SIG-M5 (cell line): ENCODE measurements at regions not wholly inside any gene's neighbourhood (a gene's known extent, or its start where the extent isn't known, plus 50 kb on each side); places are given as distances from the start of the nearest gene placed in this dataset.

ENCODE experiments used
- DNase-seq: peaks from one replicate; lab custom pipeline; 2025; lab: John Stamatoyannopoulos, UW

- DNase-seq: no peak
Observed at GRCh38 chr6:43982084-43982625, 145.1 kb downstream of the MRPL14 start.

DNA sequence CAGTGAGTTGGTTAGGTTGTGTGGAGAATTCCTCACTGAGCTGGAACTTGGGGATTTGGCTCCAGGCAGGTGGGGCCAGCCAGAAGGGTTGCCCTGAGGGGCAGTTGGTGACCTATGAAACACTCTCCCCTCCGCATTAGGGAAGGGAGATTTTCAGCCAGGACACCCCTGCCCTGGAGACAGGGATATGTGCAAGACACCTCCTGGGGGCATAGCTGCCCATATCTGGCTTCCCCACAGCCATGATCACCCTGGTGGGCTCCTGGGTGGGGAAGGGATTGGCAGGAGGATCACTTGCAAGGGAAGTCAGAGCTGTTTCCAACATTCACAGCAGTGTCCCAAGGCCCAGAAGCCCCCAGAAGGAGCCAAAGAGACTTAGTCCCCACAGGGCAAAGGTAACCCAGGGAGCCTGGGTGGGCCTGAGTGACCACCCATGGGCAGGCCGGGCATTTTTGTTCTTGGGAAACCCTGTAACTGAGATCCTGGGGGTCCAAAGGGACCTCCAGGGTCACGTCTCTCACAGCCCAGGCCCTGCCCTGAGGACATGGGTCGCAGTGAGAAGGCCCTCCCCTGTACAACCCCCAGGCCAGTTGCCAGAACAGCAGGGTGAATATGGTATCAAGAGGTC, 145.8 kb downstream of the MRPL14 start:
- DNase-seq: no peak

DNA sequence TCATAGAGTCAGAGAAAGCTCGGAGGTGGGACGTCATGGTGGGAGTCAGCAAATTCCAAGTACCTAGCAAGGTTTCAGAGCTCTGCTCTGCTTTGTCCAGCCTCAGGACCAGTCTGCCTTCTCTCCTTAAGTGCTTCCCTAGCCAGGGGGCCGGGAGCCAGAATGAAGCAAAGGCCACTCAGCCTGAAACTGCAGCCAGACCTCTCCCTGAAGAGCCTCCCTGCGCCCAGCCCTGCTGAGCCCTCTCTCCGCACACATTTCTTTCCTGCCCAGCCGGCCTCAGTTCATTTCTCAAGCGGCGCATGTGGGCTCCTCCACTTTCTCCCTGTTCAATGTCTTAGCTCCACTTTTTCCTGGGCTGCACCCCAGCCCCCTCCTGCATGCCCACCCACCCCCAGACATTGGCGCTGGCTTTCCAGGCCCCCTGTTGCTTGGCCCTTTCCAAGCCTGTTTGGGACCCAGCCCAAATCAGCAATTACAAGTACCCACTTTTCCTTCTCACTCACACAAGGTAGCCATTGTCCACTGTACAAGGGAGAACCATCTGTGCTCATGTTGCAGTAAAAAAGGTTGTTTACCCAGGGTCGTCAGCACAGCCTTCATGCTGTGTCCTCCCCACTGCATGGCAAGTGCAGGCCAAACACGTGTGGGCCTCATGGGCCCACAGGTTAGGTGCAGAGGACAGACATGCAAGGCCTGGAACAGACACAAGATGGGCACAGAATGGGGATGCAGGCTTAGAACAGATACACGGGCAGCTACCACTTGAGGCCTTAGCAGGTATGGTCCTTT, 147.1 kb downstream of the MRPL14 start:
- no peak for DNase-seq

GRCh38 chr6:43979525-43979924, 147.7 kb downstream of the MRPL14 start:
- DNase-seq: no peak

DNA sequence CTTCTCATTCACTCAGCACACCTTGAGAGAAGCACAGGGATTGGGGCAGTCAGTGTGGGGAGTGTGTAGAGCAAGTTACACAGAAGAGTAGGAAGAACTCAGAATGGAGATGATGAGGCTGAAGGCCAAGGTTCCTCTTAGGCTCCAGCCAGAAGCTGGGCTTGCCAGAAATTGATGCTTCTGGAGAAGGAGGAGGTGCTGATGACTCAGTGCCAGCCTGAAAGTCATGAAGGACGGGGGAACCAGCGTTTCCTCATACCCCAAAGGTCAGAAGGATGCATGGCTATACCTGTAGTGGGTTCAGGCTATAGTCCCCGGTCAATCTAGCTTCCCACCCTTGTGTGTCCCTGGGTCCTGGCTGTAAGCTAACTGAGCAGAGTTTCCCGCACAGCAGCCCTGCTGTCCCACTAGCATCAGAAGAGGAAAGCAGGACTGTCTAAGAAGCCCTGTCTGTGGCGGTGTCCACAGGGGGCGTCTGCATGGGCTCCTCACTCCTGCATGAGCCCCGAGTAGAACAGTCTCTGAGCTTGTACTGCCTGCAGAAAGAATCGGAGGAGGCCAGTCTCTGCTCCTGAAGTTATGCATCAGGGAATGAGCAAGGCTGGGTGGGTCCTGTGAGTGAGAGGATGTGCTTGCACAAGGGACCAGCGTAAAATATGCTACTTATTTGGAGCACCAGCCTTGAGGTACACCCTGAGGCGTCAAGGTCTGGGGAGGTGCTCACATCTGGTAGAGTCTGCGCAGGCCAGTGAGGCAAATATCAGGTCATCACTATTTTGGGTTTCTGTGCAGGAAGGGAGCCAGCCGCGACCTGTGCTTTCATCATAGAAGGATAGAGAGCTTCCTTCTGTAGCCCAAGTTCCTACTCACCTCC, 148.5 kb downstream of the MRPL14 start:
- no peak for DNase-seq

- peak; percentile 7 for DNase-seq
Observed at GRCh38 chr6:43977404-43978111, 149.7 kb downstream of the MRPL14 start.

GRCh38 chr6:43976706-43977403, 150.4 kb downstream of the MRPL14 start:
- DNase-seq: no peak

DNA sequence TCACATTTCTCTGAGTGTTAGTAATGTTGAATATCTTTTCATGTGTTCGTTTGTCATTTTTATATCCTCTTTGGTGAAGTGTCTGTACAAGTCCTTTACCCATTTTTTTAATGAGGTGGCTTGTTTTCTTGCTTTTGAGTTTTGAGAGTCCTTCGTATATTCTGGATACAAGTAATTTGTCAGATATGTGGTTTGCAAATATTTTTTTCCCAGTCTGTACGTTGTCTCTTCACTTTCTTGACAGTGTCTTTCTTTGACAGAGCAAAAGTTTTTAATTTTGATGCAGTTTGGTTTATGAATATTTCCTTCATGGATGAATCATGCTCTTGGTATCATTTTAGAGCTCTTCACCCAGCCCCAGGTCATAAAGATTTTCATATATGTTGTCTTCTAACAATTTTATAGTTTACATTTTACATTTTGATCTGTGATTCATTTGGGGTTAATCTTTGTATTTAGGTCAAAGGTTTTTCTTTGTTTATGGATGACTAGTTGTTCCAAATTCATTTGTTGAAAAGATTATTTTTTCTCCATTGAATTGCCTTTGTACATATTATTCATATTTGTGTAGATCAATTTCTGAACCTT, 152.5 kb downstream of the MRPL14 start:
- no peak for DNase-seq

DNA sequence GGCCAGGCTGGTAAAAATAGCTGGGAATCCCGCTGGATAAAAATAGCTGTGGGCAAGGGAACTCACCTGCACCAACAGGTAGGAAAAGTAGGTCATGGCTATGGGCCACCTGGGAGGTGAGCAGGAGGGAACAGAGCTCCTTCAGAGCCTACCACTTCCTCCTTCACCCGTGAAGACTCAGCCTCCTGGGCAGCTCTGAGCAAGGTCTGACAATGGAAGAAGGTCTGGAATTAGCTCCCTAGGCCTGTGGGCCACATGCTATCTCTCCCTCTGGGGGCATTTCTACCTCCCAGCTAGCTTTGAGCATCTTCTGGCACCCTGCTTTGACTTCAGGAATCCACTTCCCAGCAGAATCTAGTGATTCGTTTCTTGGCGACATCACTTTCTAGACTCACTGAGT, 153.9 kb downstream of the MRPL14 start:
- no peak for DNase-seq

DNA sequence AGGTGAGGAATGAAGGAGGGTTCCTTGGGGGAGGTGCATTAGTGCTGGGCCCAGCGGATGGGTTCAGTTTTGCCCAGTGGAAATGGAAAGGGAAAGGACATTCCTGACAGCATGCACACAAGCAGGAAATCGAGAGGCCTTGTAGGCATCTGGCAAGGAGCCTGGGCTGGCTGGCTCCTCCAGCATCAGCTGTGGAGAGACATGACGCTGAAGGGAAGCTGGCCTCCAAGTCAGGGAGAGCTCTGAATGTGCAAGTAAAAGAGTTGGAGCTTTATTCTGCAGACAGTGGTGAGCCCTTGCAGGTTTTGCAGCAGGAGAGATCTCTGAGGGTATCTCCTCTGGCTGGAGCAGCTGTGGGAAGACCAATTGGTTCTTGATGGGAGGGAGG, 154.3 kb downstream of the MRPL14 start:
- no peak for DNase-seq

DNA sequence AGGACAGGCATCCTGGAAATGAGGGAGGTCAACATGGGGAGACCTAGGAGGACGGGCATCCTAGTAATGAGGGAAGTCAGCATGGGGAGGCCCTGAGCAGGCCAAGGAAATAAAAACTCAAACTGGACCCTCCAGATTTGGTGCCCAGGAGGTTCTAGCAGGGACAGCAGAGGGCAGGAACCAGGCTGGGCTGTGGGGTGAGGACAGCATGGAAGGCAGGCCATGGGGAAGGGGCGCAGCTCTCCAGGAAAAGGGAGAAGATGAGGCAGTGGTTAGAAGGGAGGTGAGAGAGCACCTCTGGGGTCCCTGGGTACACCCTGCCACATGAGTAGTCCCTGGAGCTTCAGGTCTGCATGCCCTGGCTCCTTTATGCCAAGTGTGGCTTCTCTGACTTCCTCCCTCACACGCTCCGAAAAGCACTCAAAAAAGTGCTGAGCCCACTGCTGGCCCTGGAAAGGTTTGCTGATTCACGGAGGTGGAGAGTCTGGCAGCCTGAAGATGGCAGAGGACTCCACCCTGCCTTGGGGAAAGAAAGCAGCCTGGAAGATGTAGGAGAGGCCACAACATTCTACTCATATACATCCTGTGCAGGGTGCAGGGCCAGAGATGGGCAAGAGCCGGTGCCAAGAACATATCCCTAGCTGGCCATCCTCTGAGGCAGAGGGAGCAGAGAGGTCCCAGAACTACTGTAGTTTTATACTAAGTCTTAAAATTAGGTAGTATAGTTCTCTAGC, 154.9 kb downstream of the MRPL14 start:
- no peak for DNase-seq

GRCh38 chr6:43971776-43972126, 155.5 kb downstream of the MRPL14 start:
- DNase-seq: no peak

- DNase-seq: no peak
Observed at GRCh38 chr6:43970913-43971775, 156.1 kb downstream of the MRPL14 start.

- DNase-seq: no peak
Observed at GRCh38 chr6:43970068-43970912, 157.0 kb downstream of the MRPL14 start.

GRCh38 chr6:43969158-43969981, 157.9 kb downstream of the MRPL14 start:
- DNase-seq: no peak

DNA sequence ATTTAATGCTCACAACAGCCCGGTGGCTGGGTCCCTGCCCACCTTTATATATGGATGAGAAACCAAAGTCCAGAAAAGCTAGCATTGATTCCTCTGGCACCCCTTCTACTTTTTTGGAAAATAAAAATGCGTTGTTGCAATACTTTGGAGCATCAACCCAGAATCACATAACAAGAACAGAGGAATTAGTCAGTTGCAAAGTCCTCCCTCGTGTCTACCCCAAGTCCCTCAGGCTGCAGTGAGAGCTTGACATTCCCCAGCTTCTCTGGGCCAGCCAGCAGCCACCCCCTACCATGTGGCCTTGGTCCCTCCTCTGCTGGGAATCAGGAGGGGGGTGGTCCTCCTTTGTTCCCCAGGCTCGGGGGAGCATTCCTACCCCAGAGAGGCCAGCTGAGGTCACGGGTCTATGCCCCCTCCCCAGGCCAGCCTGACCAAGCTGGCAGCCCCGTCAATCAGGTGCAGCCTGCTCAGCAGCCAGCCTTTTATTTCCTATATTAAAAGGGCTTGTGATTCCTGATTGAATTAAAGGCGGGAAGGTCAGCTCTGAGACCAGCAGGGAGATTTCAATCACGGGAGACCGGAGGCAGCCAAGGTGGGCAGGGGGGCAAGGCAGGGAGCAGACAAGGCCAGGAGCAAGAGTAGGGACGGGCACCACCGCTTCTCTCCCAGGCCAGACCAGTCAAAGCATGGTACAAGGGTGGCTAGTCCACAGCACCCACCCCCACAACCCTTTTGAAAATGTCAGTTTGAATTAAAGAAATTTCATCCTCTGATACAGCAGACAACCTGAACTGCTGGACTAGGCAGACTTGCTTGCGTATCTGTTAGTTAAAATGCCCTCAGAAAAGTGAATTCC, 158.9 kb downstream of the MRPL14 start:
- no peak for DNase-seq

DNA sequence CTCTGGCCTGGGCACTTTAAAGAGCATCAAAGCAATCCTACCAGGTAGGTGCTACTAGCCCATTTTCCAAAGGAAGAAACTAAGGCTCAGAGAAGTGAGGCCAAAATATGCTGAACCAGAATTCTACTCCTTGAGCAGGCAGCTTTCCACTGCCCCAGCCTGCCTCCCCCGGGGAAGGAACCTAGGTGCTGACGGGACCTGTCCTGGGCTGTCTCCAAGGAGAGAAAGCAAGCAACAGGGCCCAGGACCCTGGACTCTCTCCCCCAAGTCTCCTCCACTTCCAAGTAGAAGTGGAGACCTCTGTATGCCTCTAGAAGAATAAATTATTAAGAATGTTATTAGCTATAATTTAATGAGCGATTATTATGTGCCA, 159.5 kb downstream of the MRPL14 start:
- DNase-seq: no peak
